H1 (cell line): ENCODE measurements at regions not wholly inside any gene's neighbourhood (a gene's known extent, or its start where the extent isn't known, plus 50 kb on each side); places are given as distances from the start of the nearest gene placed in this dataset.

Source experiments
- CTCF ChIA-PET: fragments of 300-600 bp; sonication (Branson Sonifier 250); formaldehyde crosslinking; loops from one replicate; lab custom pipeline; 2021; ENCODE audit not compliant: partially characterized antibody; lab: Charles Lee
- POLR2A ChIA-PET: fragments of 300-600 bp; sonication (Branson Sonifier 250); formaldehyde crosslinking; loops from one replicate; lab custom pipeline; 2021; ENCODE audit warnings: inconsistent platforms; ENCODE audit not compliant: partially characterized antibody; lab: Charles Lee
- DNase-seq, 2 experiments: peaks; one replicate each; pipeline versions ENCODE4 v3.0.0 to v3.0.0-alpha.2; 2010 to 2022; ENCODE audit warnings: low spot score in 2 of 2, low read depth in 1 of 2, mixed read lengths in 1 of 2
- FAIRE-seq: peaks from 2 replicates; lab custom pipeline; 2011; peaks lifted over from hg19 to GRCh38; lab: Jason Lieb, UNC
- H2AFZ ChIP-seq: 2 replicates; pipeline ENCODE4 v1.8.1; 2012; ENCODE audit warnings: low read length, inconsistent platforms
- H2AK5ac ChIP-seq: 2 replicates; pipeline ENCODE4 v1.6.1; 2013; ENCODE audit warnings: low read depth, low read length
- H2BK120ac ChIP-seq: replicated peaks from 2 replicates; pipeline ENCODE3; 2013; ENCODE audit warnings: low read depth, low read length, inconsistent platforms
- H2BK12ac ChIP-seq: 2 replicates; pipeline ENCODE4 v1.6.1; 2013; ENCODE audit warnings: low read depth, low read length
- H2BK15ac ChIP-seq: 2 replicates; pipeline ENCODE4 v1.6.1; 2013; ENCODE audit warnings: low read length
- H2BK20ac ChIP-seq: 2 replicates; pipeline ENCODE4 v1.6.1; 2013; ENCODE audit warnings: low read length
- H2BK5ac ChIP-seq: 2 replicates; pipeline ENCODE4 v1.6.1; 2013; ENCODE audit warnings: low read depth, low read length
- H3K14ac ChIP-seq: 2 replicates; pipeline ENCODE4 v1.6.1; 2013; ENCODE audit warnings: inconsistent platforms; ENCODE audit not compliant: insufficient read length
- H3K18ac ChIP-seq: 2 replicates; pipeline ENCODE4 v1.6.1; 2013; ENCODE audit warnings: low read length; ENCODE audit errors: extremely low read depth
- H3K23ac ChIP-seq: 2 replicates; pipeline ENCODE4 v1.6.1; 2013; ENCODE audit warnings: inconsistent platforms; ENCODE audit not compliant: insufficient read length
- H3K23me2 ChIP-seq: 2 replicates; pipeline ENCODE4 v1.6.1; 2013; ENCODE audit warnings: low read depth, low read length
- H3K27ac ChIP-seq: 2 replicates; pipeline ENCODE4 v1.6.1; 2011; ENCODE audit warnings: low read depth, low read length, inconsistent platforms
- H3K27me3 ChIP-seq, 4 experiments: replicated peaks in 1 of 4; 1 replicate in 1 of 4; 2 replicates in 3 of 4; pipeline versions ENCODE4 v1.6.1 to v1.8.1; 2011 to 2013; ENCODE audit warnings: low read length in 3 of 4, mild to moderate bottlenecking in 3 of 4, inconsistent platforms in 2 of 4, mixed read lengths in 2 of 4, moderate library complexity in 1 of 4; ENCODE audit not compliant: control insufficient read depth in 3 of 4, insufficient read depth in 3 of 4; ENCODE audit errors: extremely low read depth in 1 of 4
- H3K36me3 ChIP-seq, 4 experiments: 2 replicates each; pipeline versions ENCODE4 v1.6.1 to v1.8.1; 2011 to 2013; ENCODE audit warnings: mild to moderate bottlenecking in 4 of 4, low read length in 3 of 4, moderate library complexity in 2 of 4, control low read depth in 1 of 4, inconsistent platforms in 1 of 4; ENCODE audit not compliant: insufficient read depth in 4 of 4, control insufficient read depth in 2 of 4
- H3K4ac ChIP-seq: replicated peaks from 2 replicates; pipeline ENCODE3; 2013; ENCODE audit warnings: low read length, low read depth, mixed read lengths, inconsistent platforms; ENCODE audit not compliant: insufficient read length
- H3K4me1 ChIP-seq, 4 experiments: replicated peaks in 1 of 4; 1 replicate in 1 of 4; 2 replicates in 3 of 4; pipeline versions ENCODE4 v1.6.1 to v1.8.1; 2011 to 2013; ENCODE audit warnings: low read length in 3 of 4, inconsistent platforms in 2 of 4, mixed read lengths in 1 of 4; ENCODE audit not compliant: insufficient read depth in 4 of 4, control insufficient read depth in 3 of 4
- H3K4me2 ChIP-seq, 2 experiments: 2 replicates each; pipeline versions ENCODE4 v1.6.1 to v1.8.1; 2011 to 2013; ENCODE audit warnings: low read depth in 2 of 2, low read length in 2 of 2, control low read depth in 1 of 2, inconsistent platforms in 1 of 2, mild to moderate bottlenecking in 1 of 2; ENCODE audit not compliant: insufficient read depth in 1 of 2
- H3K4me3 ChIP-seq, 4 experiments: fragments of 200-600, 300-600 bp in 1 of 4; sonication (generic), shearing (Covaris generic), sonication (Bioruptor Twin) in 1 of 4; 2 replicates each; pipeline versions ENCODE4 v1.5.1 to v1.8.1; 2011 to 2016; ENCODE audit warnings: low read length in 4 of 4, low read depth in 3 of 4, control low read depth in 2 of 4, inconsistent platforms in 2 of 4, mild to moderate bottlenecking in 2 of 4, mixed read lengths in 1 of 4, moderate library complexity in 1 of 4; ENCODE audit not compliant: insufficient read depth in 2 of 4; ENCODE audit errors: extremely low read depth in 1 of 4
- H3K56ac ChIP-seq: replicated peaks from 2 replicates; pipeline ENCODE3; 2013; ENCODE audit warnings: low read depth, mild to moderate bottlenecking, mixed read lengths, low read length, inconsistent platforms; ENCODE audit not compliant: insufficient read length
- H3K79me1 ChIP-seq: 2 replicates; pipeline ENCODE4 v1.6.1; 2013; ENCODE audit warnings: low read depth, low read length, control low read depth
- H3K79me2 ChIP-seq, 2 experiments: 2 replicates each; pipeline versions ENCODE4 v1.6.1 to v1.8.1; 2012 to 2013; ENCODE audit warnings: low read length in 2 of 2, mild to moderate bottlenecking in 2 of 2, inconsistent platforms in 1 of 2; ENCODE audit not compliant: insufficient read depth in 2 of 2, control insufficient read depth in 1 of 2
- H3K9ac ChIP-seq, 4 experiments: replicated peaks in 1 of 4; 1 replicate in 1 of 4; 2 replicates in 3 of 4; pipeline versions ENCODE4 v1.6.1 to v1.8.1; 2011 to 2013; ENCODE audit warnings: low read depth in 3 of 4, low read length in 3 of 4, control low read depth in 2 of 4, mild to moderate bottlenecking in 2 of 4, moderate library complexity in 2 of 4, inconsistent platforms in 1 of 4; ENCODE audit errors: extremely low read depth in 1 of 4
- H3K9me3 ChIP-seq, 2 experiments: 2 replicates each; pipeline versions ENCODE4 v1.6.1 to v1.8.1; 2012 to 2013; ENCODE audit warnings: mild to moderate bottlenecking in 2 of 2, moderate library complexity in 2 of 2, control low read depth in 1 of 2, inconsistent platforms in 1 of 2, low read depth in 1 of 2, low read length in 1 of 2, mixed read lengths in 1 of 2; ENCODE audit not compliant: insufficient read depth in 2 of 2
- H4K20me1 ChIP-seq, 2 experiments: replicated peaks in 1 of 2; 2 replicates each; pipeline versions ENCODE3 to v1.8.1; 2011 to 2013; ENCODE audit warnings: inconsistent platforms in 2 of 2, low read length in 2 of 2, mild to moderate bottlenecking in 1 of 2; ENCODE audit not compliant: insufficient read depth in 2 of 2, control insufficient read depth in 1 of 2
- H4K5ac ChIP-seq: 2 replicates; pipeline ENCODE4 v1.6.1; 2013; ENCODE audit warnings: low read length, low read depth, mixed read lengths, inconsistent platforms; ENCODE audit not compliant: insufficient read length
- H4K8ac ChIP-seq: 2 replicates; pipeline ENCODE4 v1.8.0; 2013; ENCODE audit warnings: mild to moderate bottlenecking, moderate library complexity, low read length, inconsistent platforms; ENCODE audit not compliant: insufficient read depth; ENCODE audit errors: extremely low read depth
- H4K91ac ChIP-seq: replicated peaks from 2 replicates; pipeline ENCODE3; 2013; ENCODE audit warnings: low read length, mixed read lengths, inconsistent platforms; ENCODE audit not compliant: insufficient read length
- ATF3 ChIP-seq: IDR thresholded peaks from 2 replicates; pipeline ENCODE4 v1.6.1; 2011; ENCODE audit warnings: low read depth, mild to moderate bottlenecking, low read length; ENCODE audit not compliant: insufficient read depth
- BCL11A ChIP-seq, 2 experiments: IDR thresholded peaks; one replicate each; pipeline ENCODE4 v1.6.1; 2011; ENCODE audit warnings: low read depth in 2 of 2, low read length in 2 of 2, mild to moderate bottlenecking in 2 of 2
- CHD1 ChIP-seq: IDR thresholded peaks from 2 replicates; pipeline ENCODE4 v1.6.1; 2012; ENCODE audit warnings: low read depth, low read length, improper control_type of control experiment
- CREB1 ChIP-seq: IDR thresholded peaks from 2 replicates; pipeline ENCODE4 v1.6.1; 2012; ENCODE audit warnings: inconsistent platforms
- MAX ChIP-seq: IDR thresholded peaks from 2 replicates; pipeline ENCODE4 v1.6.1; 2012; ENCODE audit warnings: inconsistent platforms
- NANOG ChIP-seq: IDR thresholded peaks from 2 replicates; pipeline ENCODE4 v1.6.1; 2011; ENCODE audit warnings: low read length, low read depth, mild to moderate bottlenecking, inconsistent platforms; ENCODE audit not compliant: insufficient read depth, poor library complexity, severe bottlenecking
- POLR2AphosphoS5 ChIP-seq: IDR thresholded peaks from 2 replicates; pipeline ENCODE4 v1.6.1; 2011; ENCODE audit warnings: low read depth, low read length
- SIN3A ChIP-seq, 2 experiments: IDR thresholded peaks in 1 of 2; conservative IDR thresholded peaks in 1 of 2; 2 replicates each; pipeline ENCODE4 v1.6.1; 2011 to 2012; ENCODE audit warnings: low read length in 2 of 2, improper control_type of control experiment in 1 of 2, low read depth in 1 of 2, mild to moderate bottlenecking in 1 of 2
- SP1 ChIP-seq: IDR thresholded peaks from 2 replicates; pipeline ENCODE4 v1.6.1; 2011; ENCODE audit warnings: low read depth, low read length
- SP4 ChIP-seq: IDR thresholded peaks from 2 replicates; pipeline ENCODE4 v1.6.1; 2012; ENCODE audit warnings: low read length, inconsistent platforms
- TCF12 ChIP-seq: IDR thresholded peaks from 2 replicates; pipeline ENCODE4 v1.6.1; 2011; ENCODE audit warnings: low read depth, mild to moderate bottlenecking, low read length
- YY1 ChIP-seq: IDR thresholded peaks from 2 replicates; pipeline ENCODE4 v1.6.1; 2011; ENCODE audit warnings: low read depth, mild to moderate bottlenecking, low read length

- H3K27me3 ChIP-seq, result no peaks in the 10 kb centered on the region
- H3K56ac ChIP-seq, result no peak overlapping the region
- H3K9ac ChIP-seq, result no peak overlapping the region
- H4K5ac ChIP-seq, result no peak overlapping the region
- ChIA-PET POLR2A (no interaction called here), CTCF (interaction anchor here (0.7 kb wide), 1 partner anchor 207 kb away, joined by 3 read pairs; no protein-coding TSS in a partner anchor)
- TF ChIP-seq YY1 (no peak), POLR2AphosphoS5 (no peak), BCL11A (IDR thresholded peaks at IDR 0.05; ENCODE audit: low read depth in 2 of 2, low read length in 2 of 2) (no peak), SIN3A (conservative IDR thresholded peaks at IDR 0.05 in 1 of 2, IDR thresholded peaks at IDR 0.05 in 1 of 2; ENCODE audit: low read depth in 1 of 2, low read length in 2 of 2) (no peak), SP1 (no peak), CHD1 (no peak), NANOG (no peak), CREB1 (no peak), ATF3 (no peak), SP4 (no peak), MAX (no peak), TCF12 (no peak)
- no peak overlapping the region for H3K18ac ChIP-seq
- H4K20me1 ChIP-seq, result no peaks in the 10 kb centered on the region
- H3K36me3 ChIP-seq, result no peaks in the 10 kb centered on the region
- no peak overlapping the region for H3K4ac ChIP-seq
- H2BK120ac ChIP-seq, result no peak overlapping the region
- no peak overlapping the region for H3K27ac ChIP-seq
- H3K14ac ChIP-seq, result no peak overlapping the region
- no peaks in the 10 kb centered on the region for H3K79me1 ChIP-seq
- no peak overlapping the region for H2AFZ ChIP-seq
- no peak overlapping the region for H3K23ac ChIP-seq
- H2BK5ac ChIP-seq, result no peak overlapping the region
- no peak overlapping the region for H4K8ac ChIP-seq
- H2BK20ac ChIP-seq, result no peak overlapping the region
- no peak overlapping the region for H3K4me2 ChIP-seq
- FAIRE-seq, result no peak
- H3K23me2 ChIP-seq, result no peaks in the 10 kb centered on the region
- no peak overlapping the region for H4K91ac ChIP-seq
- no peak for DNase-seq
- no peak overlapping the region for H2AK5ac ChIP-seq
- H2BK15ac ChIP-seq, result no peak overlapping the region
- H3K9me3 ChIP-seq, result no peaks in the 10 kb centered on the region
- no peak overlapping the region for H2BK12ac ChIP-seq
- no peak overlapping the region for H3K4me3 ChIP-seq
- peaks cover 5 to 19% (median 11%) of the 10 kb centered on the region in 4 experiments; a peak in 4 of 7 replicates for H3K4me1 ChIP-seq
- no peaks in the 10 kb centered on the region for H3K79me2 ChIP-seq
Measured at GRCh38 chr13:33640832-33641231, 177.1 kb upstream of the RFC3 start.
